Skeletal muscle satellite cell (primary cell): ENCODE measurements at regions not wholly inside any gene's neighbourhood (a gene's known extent, or its start where the extent isn't known, plus 50 kb on each side); places are given as distances from the start of the nearest gene placed in this dataset.

Experiments
- H3K27me3 ChIP-seq: 2 replicates; pipeline ENCODE4 v1.7.0; 2013; ENCODE audit warnings: low read length; ENCODE audit not compliant: control insufficient read depth, insufficient read depth
- H3K36me3 ChIP-seq: 2 replicates; pipeline ENCODE4 v1.7.0; 2013; ENCODE audit warnings: mild to moderate bottlenecking, control low read depth, low read length; ENCODE audit not compliant: insufficient read depth
- H3K4me1 ChIP-seq: 2 replicates; pipeline ENCODE4 v1.7.0; 2013; ENCODE audit warnings: low read length; ENCODE audit not compliant: control insufficient read depth, insufficient read depth
- H3K4me2 ChIP-seq: 2 replicates; pipeline ENCODE4 v1.7.0; 2013; ENCODE audit warnings: mild to moderate bottlenecking, low read length
- H3K4me3 ChIP-seq: 2 replicates; pipeline ENCODE4 v1.7.0; 2013; ENCODE audit warnings: low read length
- H3K9ac ChIP-seq: 2 replicates; pipeline ENCODE4 v1.7.0; 2013; ENCODE audit warnings: mild to moderate bottlenecking, low read depth, low read length, moderate library complexity
- H3K9me3 ChIP-seq: replicated peaks from 2 replicates; pipeline ENCODE4 v1.7.0; 2013; ENCODE audit warnings: mild to moderate bottlenecking, control low read depth, low read length

- no peak overlapping the region for H3K4me2 ChIP-seq
Observed at GRCh38 chr2:529424-529823, 147.8 kb downstream of the TMEM18 start.

DNA sequence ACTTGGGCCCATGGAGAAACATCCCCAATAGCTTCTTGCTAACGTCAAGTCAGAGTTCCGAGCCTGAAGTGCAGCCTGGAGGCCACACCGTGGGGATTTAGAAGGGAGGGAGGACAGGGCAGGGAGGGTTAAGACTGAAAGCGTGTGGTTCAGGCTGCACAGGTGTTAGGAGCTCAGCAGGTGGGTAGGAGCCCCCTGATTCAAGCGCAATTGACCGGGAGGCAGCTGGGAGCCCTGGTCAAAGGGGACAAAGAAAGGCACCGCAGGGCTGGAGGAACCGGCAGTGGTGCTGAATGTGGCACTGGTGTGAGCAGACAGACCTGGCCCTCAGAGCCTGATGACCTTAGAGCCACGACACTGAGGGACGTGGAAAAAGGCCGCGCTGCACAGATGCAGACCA is 149.6 kb downstream of the TMEM18 start:
- Histone ChIP-seq H3K9me3 (peaks cover 7% of the 10 kb centered on the region), H3K27me3 (no peaks in the 10 kb centered on the region), H3K4me2 (no peak overlapping the region), H3K4me3 (no peak overlapping the region), H3K4me1 (no peaks in the 10 kb centered on the region), H3K36me3 (no peaks in the 10 kb centered on the region), H3K9ac (no peak overlapping the region)

More at GRCh38 chr2:529424-529823, 147.8 kb downstream of the TMEM18 start:
- Histone ChIP-seq H3K4me3 (no peak overlapping the region), H3K36me3 (no peaks in the 10 kb centered on the region), H3K9ac (no peak overlapping the region), H3K9me3 (no peaks in the 10 kb centered on the region), H3K27me3 (no peaks in the 10 kb centered on the region), H3K4me1 (no peaks in the 10 kb centered on the region)

GRCh38 chr2:526918-527317 is 150.3 kb downstream of the TMEM18 start:
- Histone ChIP-seq H3K36me3 (no peaks in the 10 kb centered on the region), H3K9me3 (peaks cover 11% of the 10 kb centered on the region), H3K9ac (no peak overlapping the region), H3K4me2 (no peak overlapping the region), H3K4me3 (no peak overlapping the region), H3K27me3 (no peaks in the 10 kb centered on the region), H3K4me1 (no peaks in the 10 kb centered on the region)

- H3K9me3 ChIP-seq, result peaks cover 16% of the 10 kb centered on the region
- no peak overlapping the region for H3K4me3 ChIP-seq
- no peak overlapping the region for H3K4me2 ChIP-seq
- H3K4me1 ChIP-seq, result no peaks in the 10 kb centered on the region
- no peaks in the 10 kb centered on the region for H3K27me3 ChIP-seq
- H3K36me3 ChIP-seq, result no peaks in the 10 kb centered on the region
- no peak overlapping the region for H3K9ac ChIP-seq
Observed at GRCh38 chr2:525611-526010, 151.6 kb downstream of the TMEM18 start.

- Histone ChIP-seq H3K4me1 (no peaks in the 10 kb centered on the region), H3K27me3 (no peaks in the 10 kb centered on the region), H3K36me3 (no peaks in the 10 kb centered on the region), H3K9me3 (peaks cover 20% of the 10 kb centered on the region), H3K4me2 (no peak overlapping the region), H3K4me3 (no peak overlapping the region), H3K9ac (no peak overlapping the region)
Observed at GRCh38 chr2:525021-525420, 152.2 kb downstream of the TMEM18 start.

GRCh38 chr2:524442-524841 is 152.8 kb downstream of the TMEM18 start:
- peaks cover 20% of the 10 kb centered on the region for H3K9me3 ChIP-seq
- H3K4me3 ChIP-seq, result no peak overlapping the region
- no peak overlapping the region for H3K4me2 ChIP-seq
- H3K9ac ChIP-seq, result no peak overlapping the region
- H3K4me1 ChIP-seq, result no peaks in the 10 kb centered on the region
- no peaks in the 10 kb centered on the region for H3K36me3 ChIP-seq
- H3K27me3 ChIP-seq, result no peaks in the 10 kb centered on the region

- no peak overlapping the region for H3K4me2 ChIP-seq
- no peak overlapping the region for H3K9ac ChIP-seq
- no peaks in the 10 kb centered on the region for H3K4me1 ChIP-seq
- no peaks in the 10 kb centered on the region for H3K27me3 ChIP-seq
- H3K9me3 ChIP-seq, result peaks cover 22% of the 10 kb centered on the region
- H3K36me3 ChIP-seq, result no peaks in the 10 kb centered on the region
- H3K4me3 ChIP-seq, result no peak overlapping the region
Observed at GRCh38 chr2:523698-524270, 153.4 kb downstream of the TMEM18 start.

DNA sequence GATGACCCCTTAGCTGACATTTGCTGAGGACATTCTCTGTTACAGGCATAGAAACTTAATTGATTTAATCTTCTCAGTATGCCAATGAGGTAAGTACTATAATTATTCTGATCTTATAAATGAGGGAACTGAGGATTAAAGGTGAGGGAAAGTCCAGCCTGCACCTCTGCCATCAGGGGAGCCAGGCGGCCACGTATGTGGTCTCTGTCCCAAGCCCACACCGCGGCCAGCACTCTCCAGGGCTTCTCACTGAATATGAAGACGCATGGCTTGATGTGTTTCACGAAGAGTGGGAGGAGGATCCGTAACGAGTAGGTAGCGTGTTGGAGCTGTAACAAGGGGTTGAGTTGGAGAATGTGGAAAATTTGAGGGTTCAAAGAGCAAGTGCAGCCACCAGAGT is 154.4 kb downstream of the TMEM18 start:
- Histone ChIP-seq H3K4me3 (no peak overlapping the region), H3K9ac (no peak overlapping the region), H3K36me3 (no peaks in the 10 kb centered on the region), H3K27me3 (no peaks in the 10 kb centered on the region), H3K4me2 (no peak overlapping the region), H3K4me1 (no peaks in the 10 kb centered on the region), H3K9me3 (peaks cover 26% of the 10 kb centered on the region)

DNA sequence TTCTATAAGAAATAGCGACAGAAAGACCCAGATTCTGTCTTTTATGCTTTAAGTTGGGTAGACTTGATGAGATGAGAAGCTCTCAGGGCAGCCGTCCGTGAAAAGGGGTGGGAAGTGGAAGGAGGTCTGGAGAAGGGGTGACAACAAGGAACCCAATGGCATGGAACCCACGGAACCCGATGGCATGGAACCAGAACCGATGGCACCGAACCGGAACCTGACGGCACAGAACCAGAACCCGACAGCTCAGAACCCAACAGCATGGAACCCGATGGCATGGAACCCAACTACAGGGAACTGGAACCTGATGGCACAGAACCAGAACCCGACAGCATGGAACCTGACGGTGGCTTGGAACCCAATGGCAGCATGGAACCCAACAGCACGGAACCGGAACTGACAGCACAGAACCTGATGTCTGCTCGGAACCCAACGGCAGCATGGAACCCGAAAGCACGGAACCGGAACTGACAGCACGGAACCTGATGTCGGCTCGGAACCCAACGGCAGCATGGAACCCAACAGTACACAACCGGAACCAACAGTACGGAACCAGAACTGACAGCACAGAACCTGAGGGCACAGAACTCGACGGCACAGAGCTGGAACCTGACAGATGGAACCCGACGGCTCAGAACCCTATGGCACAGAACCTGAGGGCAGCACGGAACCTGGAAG is 155.2 kb downstream of the TMEM18 start:
- H3K36me3 ChIP-seq, result no peaks in the 10 kb centered on the region
- H3K9ac ChIP-seq, result no peak overlapping the region
- H3K4me2 ChIP-seq, result no peak overlapping the region
- H3K27me3 ChIP-seq, result no peaks in the 10 kb centered on the region
- no peak overlapping the region for H3K4me3 ChIP-seq
- peaks cover 26% of the 10 kb centered on the region for H3K9me3 ChIP-seq
- no peaks in the 10 kb centered on the region for H3K4me1 ChIP-seq

GRCh38 chr2:520663-521340 is 156.4 kb downstream of the TMEM18 start:
- Histone ChIP-seq H3K4me3 (no peak overlapping the region), H3K9me3 (peaks cover 26% of the 10 kb centered on the region), H3K4me2 (no peak overlapping the region), H3K27me3 (no peaks in the 10 kb centered on the region), H3K36me3 (no peaks in the 10 kb centered on the region), H3K9ac (no peak overlapping the region), H3K4me1 (no peaks in the 10 kb centered on the region)

DNA sequence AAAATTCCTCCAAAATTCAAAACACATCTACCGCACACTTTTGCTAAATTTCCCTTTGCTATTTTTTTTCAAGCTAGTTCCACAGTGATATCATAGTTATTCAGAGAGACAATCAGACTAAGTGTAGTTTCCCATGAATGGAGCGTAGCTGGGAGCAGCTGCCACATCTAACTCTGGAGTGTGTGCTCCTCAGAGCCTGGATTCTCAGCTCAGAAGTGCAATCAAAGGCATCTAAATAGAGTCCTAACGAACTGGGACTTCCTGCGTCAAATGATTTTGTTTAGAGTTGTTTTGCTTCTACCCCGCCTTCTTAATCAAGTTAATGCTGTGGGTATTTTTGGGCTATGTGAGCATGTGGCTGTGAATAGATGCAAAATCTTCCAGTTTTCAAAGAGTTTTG is 160.3 kb downstream of the TMEM18 start:
- Histone ChIP-seq H3K27me3 (no peaks in the 10 kb centered on the region), H3K4me3 (no peak overlapping the region), H3K36me3 (no peaks in the 10 kb centered on the region), H3K9ac (no peak overlapping the region), H3K4me2 (no peak overlapping the region), H3K9me3 (peaks cover 14% of the 10 kb centered on the region), H3K4me1 (no peaks in the 10 kb centered on the region)

DNA sequence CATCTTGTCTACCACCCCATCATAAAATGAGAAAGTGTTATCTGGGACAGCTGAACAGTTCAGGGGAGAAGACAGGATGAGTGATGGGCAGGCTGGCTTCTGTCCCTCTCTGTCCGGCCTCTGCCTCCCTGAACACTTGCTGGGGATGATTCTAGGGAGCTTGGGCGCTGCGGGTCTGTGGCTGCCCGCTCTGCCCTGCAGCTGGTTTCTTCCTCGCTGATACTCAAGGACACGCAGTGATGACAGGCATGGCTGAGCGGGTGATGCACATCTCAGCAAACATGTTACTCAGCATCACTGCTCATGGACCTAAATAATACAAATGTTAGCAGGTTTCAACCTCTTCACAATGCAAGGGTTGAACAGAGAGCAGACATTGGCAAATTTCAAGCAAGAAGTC is 161.1 kb downstream of the TMEM18 start:
- Histone ChIP-seq H3K9me3 (peaks cover 15% of the 10 kb centered on the region), H3K4me2 (no peak overlapping the region), H3K9ac (no peak overlapping the region), H3K4me1 (no peaks in the 10 kb centered on the region), H3K27me3 (no peaks in the 10 kb centered on the region), H3K36me3 (no peaks in the 10 kb centered on the region), H3K4me3 (no peak overlapping the region)
